HCT116 (cell line): ENCODE measurements at regions not wholly inside any gene's neighbourhood (a gene's known extent, or its start where the extent isn't known, plus 50 kb on each side); places are given as distances from the start of the nearest gene placed in this dataset.

Source experiments
- ATAC-seq: fragments of 200-7000 bp; cut with Tn5 transposase; 2 replicates; pipeline ENCODE4 v1.9.1; 2020; ENCODE audit warnings: mild to moderate bottlenecking, moderate library complexity
- BruUV-seq: library from RNA; stranded (reverse); fragments of 400-500 nt; replicated peaks from 2 replicates; lab custom pipeline; 2021; lab: Mats Ljungman, UMichigan
- CTCF ChIA-PET: fragments of 300-600 bp; sonication (Branson Sonifier 250); formaldehyde crosslinking; loops from one replicate; lab custom pipeline; 2021; ENCODE audit warnings: antibody characterized with exemption; lab: Charles Lee
- POLR2A ChIA-PET: fragments of 300-600, 350-600 bp; sonication (Branson Sonifier 250); formaldehyde crosslinking; loops from one replicate; lab custom pipeline; 2021; ENCODE audit warnings: antibody characterized with exemption; lab: Charles Lee
- RAD21 ChIA-PET, 2 experiments: fragments of 300-600 bp; sonication (Branson Sonifier 250); formaldehyde crosslinking; loops; one replicate each; lab custom pipeline; 2023; ENCODE audit warnings: low total read pairs in 2 of 2; ENCODE audit not compliant: uncharacterized antibody in 2 of 2, unreplicated experiment in 2 of 2, low non-redundant PET in 1 of 2; lab: Charles Lee
- DNase-seq: peaks from one replicate; pipeline ENCODE4 v3.0.0-alpha.2; 2010; ENCODE audit warnings: low read depth, low spot score
- H2AFZ ChIP-seq: fragments of 200-600 bp; shearing (Covaris generic), sonication (generic); 2 replicates; pipeline ENCODE4 v1.6.1; 2017; ENCODE audit warnings: low read depth, mixed run types, mixed read lengths, antibody characterized with exemption, low read length; ENCODE audit not compliant: poor library complexity, severe bottlenecking
- H3K27ac ChIP-seq: 2 replicates; pipeline ENCODE4 v1.5.1; 2012; ENCODE audit warnings: low read depth, low read length
- H3K27me3 ChIP-seq: fragments of 200-600 bp; sonication (generic); 2 replicates; pipeline ENCODE4 v1.6.1; 2016; ENCODE audit warnings: mixed run types, low read length, mixed read lengths; ENCODE audit not compliant: insufficient read depth
- H3K36me3 ChIP-seq, 2 experiments: fragments of 200-500 bp in 1 of 2; fragments of 200-600 bp in 1 of 2; sonication (Bioruptor generic) in 1 of 2; sonication (generic) in 1 of 2; 2 replicates each; pipeline versions ENCODE4 v1.5.1 to v1.6.1; 2014 to 2016; ENCODE audit warnings: low read length in 2 of 2, inconsistent platforms in 1 of 2, mixed read lengths in 1 of 2, mixed run types in 1 of 2; ENCODE audit not compliant: insufficient read depth in 2 of 2, control insufficient read depth in 1 of 2
- H3K4me1 ChIP-seq, 2 experiments: fragments of 200-600 bp in 1 of 2; sonication (generic) in 1 of 2; 2 replicates each; pipeline versions ENCODE4 v1.5.1 to v1.6.1; 2012 to 2017; ENCODE audit warnings: low read length in 2 of 2, inconsistent platforms in 1 of 2, mild to moderate bottlenecking in 1 of 2, mixed read lengths in 1 of 2, mixed run types in 1 of 2, moderate library complexity in 1 of 2; ENCODE audit not compliant: insufficient read depth in 2 of 2, control insufficient read depth in 1 of 2
- H3K4me2 ChIP-seq: fragments of 200-600 bp; sonication (generic); 2 replicates; pipeline ENCODE4 v1.6.1; 2017; ENCODE audit warnings: mixed run types, low read length, mixed read lengths
- H3K4me3 ChIP-seq, 2 experiments: fragments of 200-600 bp in 1 of 2; sonication (generic) in 1 of 2; replicated peaks in 1 of 2; 2 replicates each; pipeline ENCODE4 v1.5.1; 2011 to 2016; ENCODE audit warnings: low read length in 2 of 2, control low read depth in 1 of 2, low read depth in 1 of 2, mild to moderate bottlenecking in 1 of 2, mixed read lengths in 1 of 2, mixed run types in 1 of 2
- H3K79me2 ChIP-seq: fragments of 200-600 bp; sonication (generic); 2 replicates; pipeline ENCODE4 v1.6.1; 2017; ENCODE audit warnings: mild to moderate bottlenecking, mixed run types, low read length, moderate library complexity, mixed read lengths; ENCODE audit not compliant: insufficient read depth
- H3K9ac ChIP-seq: fragments of 200-600 bp; sonication (generic); 2 replicates; pipeline ENCODE4 v1.6.1; 2016; ENCODE audit warnings: low read length, mixed read lengths
- H3K9me2 ChIP-seq: fragments of 200-600 bp; sonication (generic), shearing (Covaris generic); 2 replicates; pipeline ENCODE4 v1.6.1; 2017; ENCODE audit warnings: mixed run types, mild to moderate bottlenecking, moderate library complexity; ENCODE audit not compliant: insufficient read depth
- H3K9me3 ChIP-seq, 2 experiments: fragments of 200-500 bp in 1 of 2; fragments of 200-600 bp in 1 of 2; sonication (Bioruptor generic) in 1 of 2; sonication (generic) in 1 of 2; 2 replicates each; pipeline ENCODE4 v1.6.1; 2014 to 2017; ENCODE audit warnings: low read length in 2 of 2, mixed read lengths in 2 of 2, inconsistent platforms in 1 of 2, low read depth in 1 of 2, mild to moderate bottlenecking in 1 of 2, mixed run types in 1 of 2, moderate library complexity in 1 of 2; ENCODE audit not compliant: control insufficient read depth in 1 of 2, insufficient read depth in 1 of 2
- H4K20me1 ChIP-seq: fragments of 200-600 bp; sonication (generic), shearing (Covaris generic); 2 replicates; pipeline ENCODE4 v1.6.1; 2017; ENCODE audit warnings: mixed run types, mild to moderate bottlenecking, moderate library complexity; ENCODE audit not compliant: insufficient read depth
- CEBPB ChIP-seq: IDR thresholded peaks from 2 replicates; pipeline ENCODE4 v1.6.1; 2012; ENCODE audit warnings: low read depth
- ELF1 ChIP-seq: IDR thresholded peaks from 2 replicates; pipeline ENCODE4 v1.6.1; 2012; ENCODE audit warnings: low read depth, borderline replicate concordance
- EZH2 ChIP-seq: fragments of 200-600 bp; sonication (generic); IDR thresholded peaks from 2 replicates; pipeline ENCODE4 v1.6.1; 2017; ENCODE audit warnings: antibody characterized with exemption, mixed run types
- EZH2phosphoT487 ChIP-seq: fragments of 200-600 bp; IDR thresholded peaks from 2 replicates; pipeline ENCODE4 v1.6.1; 2018; ENCODE audit warnings: antibody characterized with exemption, borderline replicate concordance
- FOSL1 ChIP-seq: IDR thresholded peaks from 2 replicates; pipeline ENCODE4 v1.6.1; 2012; ENCODE audit warnings: low read depth
- JUND ChIP-seq: IDR thresholded peaks from 2 replicates; pipeline ENCODE4 v1.6.1; 2012
- POLR2A ChIP-seq: IDR thresholded peaks from 2 replicates; pipeline ENCODE4 v1.7.0; 2011; ENCODE audit warnings: borderline replicate concordance; ENCODE audit not compliant: insufficient read depth, insufficient read length; ENCODE audit errors: extremely low read depth
- POLR2AphosphoS5 ChIP-seq: IDR thresholded peaks from 2 replicates; pipeline ENCODE4 v1.6.1; 2011; ENCODE audit warnings: mild to moderate bottlenecking, low read depth, low read length, moderate library complexity
- RAD21 ChIP-seq: IDR thresholded peaks from 2 replicates; pipeline ENCODE4 v1.6.1; 2012; ENCODE audit warnings: low read depth, mild to moderate bottlenecking
- SIN3A ChIP-seq: IDR thresholded peaks from 2 replicates; pipeline ENCODE4 v1.6.1; 2012; ENCODE audit warnings: low read depth
- SRF ChIP-seq: IDR thresholded peaks from 2 replicates; pipeline ENCODE4 v1.6.1; 2012; ENCODE audit warnings: low read depth
- YY1 ChIP-seq: IDR thresholded peaks from 2 replicates; pipeline ENCODE4 v1.6.1; 2011; ENCODE audit warnings: low read length, low read depth, moderate library complexity, mild to moderate bottlenecking; ENCODE audit not compliant: insufficient replicate concordance; ENCODE audit errors: extremely low read depth
- ZFX ChIP-seq: fragments of 450-650 bp; IDR thresholded peaks from 2 replicates; pipeline ENCODE4 v1.6.1; 2017
- ZNF274 ChIP-seq: fragments of 200-500 bp; sonication (Bioruptor generic); IDR thresholded peaks from 2 replicates; pipeline ENCODE4 v1.6.1; 2014; ENCODE audit warnings: mild to moderate bottlenecking, low read depth, low read length, inconsistent platforms
- intact Hi-C: fragments of 100-400 bp; cut with micrococcal nuclease; formaldehyde crosslinking; loops from 2 replicates; pipeline ENCODE4 v1.10.0; 2022
- TF ChIP-seq, protein P1 (sequence below), 3 experiments: fragments of 200-600 bp in 1 of 3; sonication (generic) in 1 of 3; IDR thresholded peaks in 2 of 3; conservative IDR thresholded peaks in 1 of 3; 2 replicates each; pipeline ENCODE4 v1.5.1; 2012 to 2017; ENCODE audit warnings: low read depth in 2 of 3, low read length in 2 of 3, antibody characterized with exemption in 1 of 3, borderline replicate concordance in 1 of 3, control low read depth in 1 of 3, mild to moderate bottlenecking in 1 of 3, mixed read lengths in 1 of 3, mixed run types in 1 of 3, moderate library complexity in 1 of 3; ENCODE audit not compliant: insufficient read depth in 1 of 3
- TF ChIP-seq, protein P2 (sequence below): IDR thresholded peaks from 2 replicates; pipeline ENCODE4 v1.6.1; 2012
- TF ChIP-seq, protein P3 (sequence below): IDR thresholded peaks from 2 replicates; pipeline ENCODE4 v1.6.1; 2012
- TF ChIP-seq, protein P4 (sequence below): IDR thresholded peaks from 2 replicates; pipeline ENCODE4 v1.6.1; 2011; ENCODE audit warnings: mild to moderate bottlenecking, low read length, moderate library complexity; ENCODE audit not compliant: insufficient replicate concordance; ENCODE audit errors: extremely low read depth

DNA sequence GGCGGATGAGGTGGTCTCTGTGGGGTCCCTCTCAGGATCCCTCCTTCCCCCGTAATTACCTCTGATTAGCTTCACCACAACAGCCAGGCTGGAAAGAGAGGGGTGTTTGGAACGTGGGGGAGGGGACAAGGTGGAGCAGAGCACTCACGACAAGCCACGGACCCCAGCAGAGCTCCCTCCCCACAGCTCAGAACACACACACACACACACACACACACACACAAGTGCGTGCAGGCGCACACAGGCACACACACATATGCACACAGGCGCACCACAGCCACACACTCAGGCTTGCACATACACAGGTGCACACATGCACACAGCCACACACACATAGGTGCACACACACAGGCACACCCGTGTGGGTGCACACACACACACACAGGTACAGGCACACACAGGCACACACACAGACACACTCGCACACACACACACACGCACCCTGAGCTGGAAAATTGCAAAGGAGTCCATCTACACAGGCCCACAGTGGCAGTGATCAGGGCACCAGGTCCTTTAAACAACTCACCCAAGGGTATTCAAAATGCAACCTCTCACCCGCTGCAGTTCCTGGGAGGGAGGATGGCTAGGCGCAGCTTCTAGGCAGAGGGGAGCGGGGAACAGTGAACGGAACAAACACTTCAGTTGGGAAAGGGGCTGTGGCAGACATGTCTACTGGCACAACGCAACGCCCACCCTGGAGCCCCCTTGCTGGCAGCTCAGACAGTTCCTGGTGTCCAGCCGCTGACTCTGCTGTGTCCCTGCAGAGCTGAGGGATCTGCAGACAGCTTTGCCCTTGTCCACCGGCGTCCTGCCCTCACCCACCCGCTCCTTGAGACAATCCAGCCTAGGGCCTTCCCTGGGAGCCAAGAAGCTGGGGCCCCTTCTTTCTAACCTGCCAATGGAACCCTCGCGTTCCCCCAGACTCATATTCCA lies 59.9 kb upstream of the DLX4 start:
- Histone ChIP-seq H3K27ac (no peak overlapping the region), H3K9ac (no peak overlapping the region), H3K4me1 (peaks cover 6 to 23% of the 10 kb centered on the region in 2 experiments), H3K9me2 (no peaks in the 10 kb centered on the region), H3K9me3 (no peaks in the 10 kb centered on the region), H3K27me3 (peaks cover 3% of the 10 kb centered on the region; the same call in 1 of the 2 replicates), H3K36me3 (no peaks in the 10 kb centered on the region), H4K20me1 (no peaks in the 10 kb centered on the region), H3K79me2 (no peaks in the 10 kb centered on the region), H2AFZ (no peak overlapping the region), H3K4me3 (no peak overlapping the region), H3K4me2 (no peak overlapping the region)
- no TSS peak for BruUV-seq
- CTCF ChIA-PET: interaction anchor here (1.9 kb wide), 1 partner anchor 88 kb away, joined by 7 read pairs; no protein-coding TSS in a partner anchor
- ATAC-seq: no peak
- TF ChIP-seq ZFX: no peak
- no peak for TF ChIP-seq POLR2A
- TF ChIP-seq, protein P1, sequence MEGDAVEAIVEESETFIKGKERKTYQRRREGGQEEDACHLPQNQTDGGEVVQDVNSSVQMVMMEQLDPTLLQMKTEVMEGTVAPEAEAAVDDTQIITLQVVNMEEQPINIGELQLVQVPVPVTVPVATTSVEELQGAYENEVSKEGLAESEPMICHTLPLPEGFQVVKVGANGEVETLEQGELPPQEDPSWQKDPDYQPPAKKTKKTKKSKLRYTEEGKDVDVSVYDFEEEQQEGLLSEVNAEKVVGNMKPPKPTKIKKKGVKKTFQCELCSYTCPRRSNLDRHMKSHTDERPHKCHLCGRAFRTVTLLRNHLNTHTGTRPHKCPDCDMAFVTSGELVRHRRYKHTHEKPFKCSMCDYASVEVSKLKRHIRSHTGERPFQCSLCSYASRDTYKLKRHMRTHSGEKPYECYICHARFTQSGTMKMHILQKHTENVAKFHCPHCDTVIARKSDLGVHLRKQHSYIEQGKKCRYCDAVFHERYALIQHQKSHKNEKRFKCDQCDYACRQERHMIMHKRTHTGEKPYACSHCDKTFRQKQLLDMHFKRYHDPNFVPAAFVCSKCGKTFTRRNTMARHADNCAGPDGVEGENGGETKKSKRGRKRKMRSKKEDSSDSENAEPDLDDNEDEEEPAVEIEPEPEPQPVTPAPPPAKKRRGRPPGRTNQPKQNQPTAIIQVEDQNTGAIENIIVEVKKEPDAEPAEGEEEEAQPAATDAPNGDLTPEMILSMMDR (IDR thresholded peaks at IDR 0.05 in 2 of 3, conservative IDR thresholded peaks at IDR 0.05 in 1 of 3; ENCODE audit: borderline replicate concordance in 1 of 3, insufficient read depth in 1 of 3, low read depth in 2 of 3, low read length in 2 of 3): no peak
- TF ChIP-seq EZH2: no peak
- TF ChIP-seq YY1: no peak
- no peak for TF ChIP-seq FOSL1
- TF ChIP-seq, protein P2, sequence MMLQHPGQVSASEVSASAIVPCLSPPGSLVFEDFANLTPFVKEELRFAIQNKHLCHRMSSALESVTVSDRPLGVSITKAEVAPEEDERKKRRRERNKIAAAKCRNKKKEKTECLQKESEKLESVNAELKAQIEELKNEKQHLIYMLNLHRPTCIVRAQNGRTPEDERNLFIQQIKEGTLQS: no peak
- TF ChIP-seq, protein P3, sequence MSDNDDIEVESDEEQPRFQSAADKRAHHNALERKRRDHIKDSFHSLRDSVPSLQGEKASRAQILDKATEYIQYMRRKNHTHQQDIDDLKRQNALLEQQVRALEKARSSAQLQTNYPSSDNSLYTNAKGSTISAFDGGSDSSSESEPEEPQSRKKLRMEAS: no peak
- no peak for TF ChIP-seq JUND
- TF ChIP-seq ELF1: no peak
- no peak for TF ChIP-seq RAD21
- TF ChIP-seq ZNF274: no peak
- no peak for TF ChIP-seq CEBPB
- no peak for TF ChIP-seq SIN3A
- no peak for TF ChIP-seq EZH2phosphoT487
- no peak for TF ChIP-seq POLR2AphosphoS5
- TF ChIP-seq, protein P4, sequence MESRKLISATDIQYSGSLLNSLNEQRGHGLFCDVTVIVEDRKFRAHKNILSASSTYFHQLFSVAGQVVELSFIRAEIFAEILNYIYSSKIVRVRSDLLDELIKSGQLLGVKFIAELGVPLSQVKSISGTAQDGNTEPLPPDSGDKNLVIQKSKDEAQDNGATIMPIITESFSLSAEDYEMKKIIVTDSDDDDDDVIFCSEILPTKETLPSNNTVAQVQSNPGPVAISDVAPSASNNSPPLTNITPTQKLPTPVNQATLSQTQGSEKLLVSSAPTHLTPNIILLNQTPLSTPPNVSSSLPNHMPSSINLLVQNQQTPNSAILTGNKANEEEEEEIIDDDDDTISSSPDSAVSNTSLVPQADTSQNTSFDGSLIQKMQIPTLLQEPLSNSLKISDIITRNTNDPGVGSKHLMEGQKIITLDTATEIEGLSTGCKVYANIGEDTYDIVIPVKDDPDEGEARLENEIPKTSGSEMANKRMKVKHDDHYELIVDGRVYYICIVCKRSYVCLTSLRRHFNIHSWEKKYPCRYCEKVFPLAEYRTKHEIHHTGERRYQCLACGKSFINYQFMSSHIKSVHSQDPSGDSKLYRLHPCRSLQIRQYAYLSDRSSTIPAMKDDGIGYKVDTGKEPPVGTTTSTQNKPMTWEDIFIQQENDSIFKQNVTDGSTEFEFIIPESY: no peak
- TF ChIP-seq SRF: no peak
- intact Hi-C loops: no loop called here
- RAD21 ChIA-PET: no interaction called here
- POLR2A ChIA-PET: no interaction called here
- no peak for DNase-seq
